HS-5 (cell line): ENCODE measurements at regions not wholly inside any gene's neighbourhood (a gene's known extent, or its start where the extent isn't known, plus 50 kb on each side); places are given as distances from the start of the nearest gene placed in this dataset.

Experiments
- DNase-seq: peaks from one replicate; pipeline ENCODE4 v3.0.0-alpha.2; 2012; ENCODE audit warnings: low read depth

GRCh38 chr21:27425574-27425973, 458.7 kb upstream of the ADAMTS5 start:
- peak; percentile 69 for DNase-seq

- DNase-seq, result peak; percentile 18
Observed at GRCh38 chr21:27425172-27425571, 458.3 kb upstream of the ADAMTS5 start.

- no peak for DNase-seq
Observed at GRCh38 chr21:27424601-27425000, 457.7 kb upstream of the ADAMTS5 start.

- DNase-seq, result peak; percentile 41
Observed at GRCh38 chr21:27423906-27424595, 457.2 kb upstream of the ADAMTS5 start.

- peak; percentile 87 for DNase-seq
Observed at GRCh38 chr21:27423038-27423437, 456.1 kb upstream of the ADAMTS5 start.

- DNase-seq, result no peak
Observed at GRCh38 chr21:27422435-27422834, 455.5 kb upstream of the ADAMTS5 start.

GRCh38 chr21:27421654-27422053, 454.8 kb upstream of the ADAMTS5 start:
- no peak for DNase-seq

GRCh38 chr21:27419153-27419552, 452.3 kb upstream of the ADAMTS5 start:
- DNase-seq, result no peak

- DNase-seq, result no peak
Observed at GRCh38 chr21:27418346-27418745, 451.5 kb upstream of the ADAMTS5 start.

- DNase-seq, result no peak
Observed at GRCh38 chr21:27412530-27412929, 445.6 kb upstream of the ADAMTS5 start.

- DNase-seq, result no peak
Observed at GRCh38 chr21:27408826-27409225, 441.9 kb upstream of the ADAMTS5 start.

- DNase-seq, result no peak
Observed at GRCh38 chr21:27407271-27407670, 440.4 kb upstream of the ADAMTS5 start.

- DNase-seq, result no peak
Observed at GRCh38 chr21:27406300-27407009, 439.6 kb upstream of the ADAMTS5 start.

- DNase-seq, result no peak
Observed at GRCh38 chr21:27403011-27403410, 436.1 kb upstream of the ADAMTS5 start.

GRCh38 chr21:27400045-27400444, 433.2 kb upstream of the ADAMTS5 start:
- DNase-seq, result no peak

- DNase-seq, result no peak
Observed at GRCh38 chr21:27397578-27397977, 430.7 kb upstream of the ADAMTS5 start.

GRCh38 chr21:27393726-27394125, 426.8 kb upstream of the ADAMTS5 start:
- DNase-seq, result no peak

GRCh38 chr21:27391990-27392389, 425.1 kb upstream of the ADAMTS5 start:
- DNase-seq, result no peak

- DNase-seq, result no peak
Observed at GRCh38 chr21:27390384-27390783, 423.5 kb upstream of the ADAMTS5 start.

GRCh38 chr21:27388825-27389224, 421.9 kb upstream of the ADAMTS5 start:
- no peak for DNase-seq

GRCh38 chr21:27382404-27382803, 415.5 kb upstream of the ADAMTS5 start:
- no peak for DNase-seq

GRCh38 chr21:27380303-27380702, 413.4 kb upstream of the ADAMTS5 start:
- no peak for DNase-seq

- no peak for DNase-seq
Observed at GRCh38 chr21:27379354-27379753, 412.5 kb upstream of the ADAMTS5 start.

GRCh38 chr21:27372381-27372780, 405.5 kb upstream of the ADAMTS5 start:
- DNase-seq, result no peak
